Stomach (tissue), 8 donors: ENCODE measurements at regions not wholly inside any gene's neighbourhood (a gene's known extent, or its start where the extent isn't known, plus 50 kb on each side); places are given as distances from the start of the nearest gene placed in this dataset.

Source experiments
- DNase-seq, 2 donors: peaks; one replicate each; pipeline versions ENCODE4 v3.0.0 to v3.0.0-alpha.2; 2013 to 2019
- H3K27ac ChIP-seq, 5 donors: fragments of 200-600 bp in 4 of 5; sonication (generic) in 4 of 5; one replicate each; pipeline ENCODE4 v1.5.1; 2013 to 2019; ENCODE audit warnings: mild to moderate bottlenecking in 1 of 5, moderate library complexity in 1 of 5
- H3K27me3 ChIP-seq, 3 donors: fragments of 200-600 bp; sonication (generic); one replicate each; pipeline ENCODE4 v1.5.1; 2017 to 2019; ENCODE audit warnings: mixed run types in 1 of 3
- H3K36me3 ChIP-seq, 4 donors: fragments of 200-600 bp; sonication (generic); 1 replicate in 3 of 4; 2 replicates in 1 of 4; pipeline ENCODE4 v1.5.1; 2016 to 2019
- H3K4me1 ChIP-seq, 4 donors: fragments of 200-600 bp; sonication (generic); one replicate each; pipeline ENCODE4 v1.5.1; 2016 to 2019
- H3K4me3 ChIP-seq, 4 donors: fragments of 200-600 bp; sonication (generic) in 3 of 4; one replicate each; pipeline ENCODE4 v1.5.1; 2016 to 2019; ENCODE audit warnings: mild to moderate bottlenecking in 1 of 4
- H3K9me3 ChIP-seq, 4 donors: fragments of 200-600 bp; sonication (generic); one replicate each; pipeline ENCODE4 v1.5.1; 2016 to 2019
- EP300 ChIP-seq: sonication (generic); formaldehyde crosslinking; IDR thresholded peaks from one replicate; pipeline ENCODE4 v1.6.1; 2017; ENCODE audit warnings: antibody characterized with exemption
- POLR2A ChIP-seq, 4 donors: fragments of 450-650 bp; IDR thresholded peaks; one replicate each; pipeline ENCODE4 v1.6.1; 2016; ENCODE audit warnings: antibody characterized with exemption in 4 of 4, control low read depth in 2 of 4, mild to moderate bottlenecking in 1 of 4, moderate library complexity in 1 of 4
- POLR2AphosphoS5 ChIP-seq, 3 donors: sonication (generic); formaldehyde crosslinking; IDR thresholded peaks; one replicate each; pipeline ENCODE4 v1.6.1; 2016; ENCODE audit warnings: antibody characterized with exemption in 3 of 3
- WGBS, 5 donors: extraction: QIAGEN DNeasy Blood & Tissue Kit in 3 of 5; methylation state at CpG; one replicate each; pipeline versions ENCODE4 v1.1.5 to v1.1.7; 2013 to 2018; 5-methylcytosine and 5-hydroxymethylcytosine counted together
- intact Hi-C: fragments of 100-400 bp; cut with DNase I; formaldehyde crosslinking; loops from one replicate; pipeline ENCODE4 v1.15.1; 2023; ENCODE audit warnings: low total_unique reads
- TF ChIP-seq, protein P1 (sequence below), 7 experiments: fragments of 450-650 bp in 4 of 7; fragments of 200-600 bp in 3 of 7; sonication (generic) in 3 of 7; IDR thresholded peaks; one replicate each; pipeline ENCODE4 v1.5.1; 2016 to 2019; ENCODE audit warnings: antibody characterized with exemption in 7 of 7, control low read depth in 2 of 7, mild to moderate bottlenecking in 1 of 7
- donor health status: healthy with polysubstance abuse.
- donor health status: Bipolar disorder and iron deficiency.
- donor health status: healthy.

DNA sequence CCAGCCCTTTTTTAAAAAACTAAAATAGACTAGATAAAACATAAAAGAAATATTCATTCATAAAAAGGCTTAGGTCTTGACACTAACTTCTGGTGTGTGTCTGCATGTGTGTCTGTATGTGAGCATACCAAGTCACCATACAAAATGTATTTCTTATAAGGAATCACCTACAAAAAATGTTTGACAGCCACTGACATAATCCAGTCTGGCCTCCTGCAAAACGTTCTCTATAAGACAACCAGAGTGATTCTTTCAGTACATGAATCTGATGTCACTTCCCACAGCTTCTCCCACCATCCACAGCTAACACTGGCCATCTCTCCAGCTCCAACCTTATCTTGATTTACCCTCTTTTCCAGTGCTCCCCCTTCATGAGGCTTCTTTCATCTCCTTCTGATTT, 192.3 kb downstream of the TLE1 start:
- Histone ChIP-seq H3K27me3 (no peaks in the 10 kb centered on the region), H3K27ac (no peak overlapping the region), H3K9me3 (no peaks in the 10 kb centered on the region), H3K4me1 (peaks cover 0 to 25% (median 10%) of the 10 kb centered on the region in 4 donors), H3K36me3 (no peaks in the 10 kb centered on the region), H3K4me3 (no peak overlapping the region)
- TF ChIP-seq POLR2A (IDR thresholded peaks at IDR 0.05) (no peak), POLR2AphosphoS5 (IDR thresholded peaks at IDR 0.05) (no peak)
- TF ChIP-seq, protein P1, sequence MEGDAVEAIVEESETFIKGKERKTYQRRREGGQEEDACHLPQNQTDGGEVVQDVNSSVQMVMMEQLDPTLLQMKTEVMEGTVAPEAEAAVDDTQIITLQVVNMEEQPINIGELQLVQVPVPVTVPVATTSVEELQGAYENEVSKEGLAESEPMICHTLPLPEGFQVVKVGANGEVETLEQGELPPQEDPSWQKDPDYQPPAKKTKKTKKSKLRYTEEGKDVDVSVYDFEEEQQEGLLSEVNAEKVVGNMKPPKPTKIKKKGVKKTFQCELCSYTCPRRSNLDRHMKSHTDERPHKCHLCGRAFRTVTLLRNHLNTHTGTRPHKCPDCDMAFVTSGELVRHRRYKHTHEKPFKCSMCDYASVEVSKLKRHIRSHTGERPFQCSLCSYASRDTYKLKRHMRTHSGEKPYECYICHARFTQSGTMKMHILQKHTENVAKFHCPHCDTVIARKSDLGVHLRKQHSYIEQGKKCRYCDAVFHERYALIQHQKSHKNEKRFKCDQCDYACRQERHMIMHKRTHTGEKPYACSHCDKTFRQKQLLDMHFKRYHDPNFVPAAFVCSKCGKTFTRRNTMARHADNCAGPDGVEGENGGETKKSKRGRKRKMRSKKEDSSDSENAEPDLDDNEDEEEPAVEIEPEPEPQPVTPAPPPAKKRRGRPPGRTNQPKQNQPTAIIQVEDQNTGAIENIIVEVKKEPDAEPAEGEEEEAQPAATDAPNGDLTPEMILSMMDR (IDR thresholded peaks at IDR 0.05): no peak
- WGBS, 5 donors: 43 to 60% (median 50%) methylated on average over 1 of the region's 1 CpG
- intact Hi-C loops: no loop called here
- DNase-seq: peak in 1 of 2 donors; percentile 16

DNA sequence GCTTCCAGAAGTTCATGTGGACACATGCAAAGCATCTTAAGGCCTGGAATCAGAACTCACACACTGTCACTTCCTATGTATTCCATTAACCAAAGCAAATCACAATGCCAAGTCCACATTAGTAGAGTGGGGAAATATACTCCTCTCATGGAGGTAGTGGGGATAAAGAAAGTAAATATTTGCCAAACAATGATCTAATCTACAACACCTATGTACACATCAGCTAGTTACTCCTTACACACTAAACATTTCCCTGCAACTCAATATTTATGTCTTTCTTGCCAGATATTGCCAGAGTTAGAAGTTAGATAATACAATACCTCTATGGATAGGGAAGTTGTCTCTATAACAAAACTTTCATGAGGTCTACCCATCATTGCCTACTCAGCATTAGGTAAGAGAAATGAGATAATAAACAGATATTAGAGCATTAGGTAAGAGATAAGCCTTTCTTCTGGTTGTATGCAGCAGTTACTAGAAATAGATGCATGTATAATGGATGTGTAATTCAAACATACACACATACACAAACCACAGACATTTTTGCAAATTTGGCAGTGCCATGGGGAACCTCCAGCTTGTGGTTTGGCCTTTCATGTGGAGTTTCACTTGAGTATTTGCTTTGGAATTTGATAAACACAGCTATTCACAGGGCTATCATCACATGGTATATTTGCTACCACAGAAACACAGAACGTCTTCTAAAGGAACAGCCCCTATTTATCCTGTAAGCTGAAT, 196.5 kb downstream of the TLE1 start:
- no peak for DNase-seq
- WGBS, 5 donors: 3 to 31% (median 21%) methylated on average over 1 of the region's 1 CpG
- Histone ChIP-seq H3K27me3 (no peaks in the 10 kb centered on the region), H3K36me3 (no peaks in the 10 kb centered on the region), H3K4me1 (peaks cover 0 to 12% (median 6%) of the 10 kb centered on the region in 4 donors), H3K27ac (no peak overlapping the region), H3K9me3 (no peaks in the 10 kb centered on the region), H3K4me3 (no peak overlapping the region)
- peak in 1 of 3 donors; percentile 27 for TF ChIP-seq POLR2AphosphoS5 (IDR thresholded peaks at IDR 0.05)
- TF ChIP-seq, protein P1 (IDR thresholded peaks at IDR 0.05): no peak
- no peak for TF ChIP-seq EP300
- TF ChIP-seq POLR2A (IDR thresholded peaks at IDR 0.05): no peak
- intact Hi-C loops: no loop called here

DNA sequence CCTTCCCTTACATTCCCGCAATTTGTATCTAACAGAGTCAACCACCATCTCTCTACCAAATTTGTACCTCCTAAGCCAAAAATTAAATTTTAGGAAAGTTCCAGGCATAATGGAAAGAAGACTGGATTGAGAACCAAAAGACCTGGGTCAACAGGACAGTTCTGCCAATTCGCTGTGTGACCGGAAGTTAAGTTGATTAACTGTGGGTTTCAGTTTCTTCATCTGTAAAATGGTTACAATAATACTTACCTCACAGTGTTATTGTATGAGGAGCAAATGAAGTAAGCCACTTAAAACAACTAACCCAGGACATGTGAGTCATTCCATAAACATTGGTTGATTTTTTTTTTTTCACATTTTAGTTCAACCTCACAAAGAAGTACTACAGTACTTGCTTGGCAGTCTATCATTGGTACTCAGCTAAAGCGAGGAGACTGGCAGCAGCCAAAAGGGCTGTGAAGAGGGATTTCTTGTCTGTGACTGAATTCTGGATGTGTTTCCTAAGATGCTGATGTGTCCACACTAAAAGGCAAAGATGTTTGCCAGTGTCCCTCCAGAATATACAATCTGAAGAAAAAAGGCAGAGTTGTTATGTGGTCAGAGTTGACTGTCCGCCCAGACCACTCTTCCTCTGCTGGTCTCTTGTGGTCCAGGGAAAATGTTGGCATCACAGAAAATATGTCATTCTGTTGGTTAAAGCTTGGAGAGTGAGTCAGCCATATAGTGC, 198.6 kb downstream of the TLE1 start:
- 91 to 97% (median 94%) methylated on average over 5 of the region's 5 CpGs for WGBS, 5 donors
- DNase-seq: no peak
- intact Hi-C loops: no loop called here

DNA sequence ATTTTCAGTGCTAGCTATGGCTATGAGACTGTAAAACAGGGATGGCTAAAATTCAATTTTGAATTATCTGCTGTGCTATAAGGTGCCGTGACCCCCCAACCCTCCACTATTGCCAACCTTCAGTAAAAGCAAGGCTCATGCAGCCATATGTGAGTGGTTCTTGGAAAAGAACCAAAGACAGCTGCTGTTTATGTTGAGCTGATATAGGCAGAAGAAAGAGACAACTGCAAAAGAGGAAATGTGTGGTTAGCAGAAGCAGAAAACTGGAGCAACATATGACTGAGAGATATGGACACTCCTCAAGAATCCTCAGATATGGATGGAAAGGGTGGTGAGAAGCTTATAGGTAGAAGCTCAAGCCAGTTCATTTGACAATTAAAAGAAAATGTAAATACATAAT, 200.3 kb downstream of the TLE1 start:
- Histone ChIP-seq H3K36me3 (no peaks in the 10 kb centered on the region), H3K27me3 (no peaks in the 10 kb centered on the region), H3K4me3 (no peak overlapping the region), H3K27ac (no peak overlapping the region), H3K9me3 (no peaks in the 10 kb centered on the region), H3K4me1 (peaks cover 0 to 12% (median 6%) of the 10 kb centered on the region in 4 donors)
- TF ChIP-seq, protein P1 (IDR thresholded peaks at IDR 0.05): no peak
- TF ChIP-seq POLR2A (IDR thresholded peaks at IDR 0.05) (no peak), POLR2AphosphoS5 (IDR thresholded peaks at IDR 0.05) (no peak)
- no peak for DNase-seq
- 81 to 100% (median 86%) methylated on average over 1 of the region's 1 CpG for WGBS, 5 donors
- intact Hi-C loops: no loop called here

More for the DNA sequence above, 198.6 kb downstream of the TLE1 start:
- H3K9me3 ChIP-seq: no peaks in the 10 kb centered on the region
- H3K27me3 ChIP-seq: no peaks in the 10 kb centered on the region
- no peak overlapping the region for H3K4me3 ChIP-seq
- H3K36me3 ChIP-seq: no peaks in the 10 kb centered on the region
- H3K4me1 ChIP-seq: peaks cover 0 to 12% (median 6%) of the 10 kb centered on the region in 4 donors
- H3K27ac ChIP-seq: no peak overlapping the region
- TF ChIP-seq POLR2AphosphoS5 (IDR thresholded peaks at IDR 0.05): no peak
- TF ChIP-seq, protein P1 (IDR thresholded peaks at IDR 0.05): no peak
- no peak for TF ChIP-seq EP300
- no peak for TF ChIP-seq POLR2A (IDR thresholded peaks at IDR 0.05)
